NOMO-1 treated with DMSO at 0.1 percent for 48 hours (cell line): ENCODE measurements at regions not wholly inside any gene's neighbourhood (a gene's known extent, or its start where the extent isn't known, plus 50 kb on each side); places are given as distances from the start of the nearest gene placed in this dataset.

Experiments used
- DNase-seq: peaks from one replicate; lab custom pipeline; 2025; ENCODE audit not compliant: unreplicated experiment; lab: John Stamatoyannopoulos, UW

GRCh38 chr7:82567841-82568240 is 124.3 kb upstream of the CACNA2D1 start:
- no peak for DNase-seq

- no peak for DNase-seq
These were observed 123.8 kb upstream of the CACNA2D1 start for GRCh38 chr7:82567356-82567755.

GRCh38 chr7:82566752-82567151 is 123.2 kb upstream of the CACNA2D1 start:
- no peak for DNase-seq

- DNase-seq, result no peak
These were observed 119.3 kb upstream of the CACNA2D1 start for GRCh38 chr7:82562716-82563404.

GRCh38 chr7:82559193-82559805 is 115.7 kb upstream of the CACNA2D1 start:
- peak; percentile 34 for DNase-seq

GRCh38 chr7:82549616-82550285 is 106.2 kb upstream of the CACNA2D1 start:
- peak; percentile 99 for DNase-seq

- DNase-seq, result no peak
These were observed 104.6 kb upstream of the CACNA2D1 start for GRCh38 chr7:82548141-82548688.

- DNase-seq, result no peak
These were observed 99.1 kb upstream of the CACNA2D1 start for GRCh38 chr7:82542665-82543064.

- no peak for DNase-seq
These were observed 96.4 kb upstream of the CACNA2D1 start for GRCh38 chr7:82539969-82540368.

- DNase-seq, result no peak
These were observed 91.1 kb upstream of the CACNA2D1 start for GRCh38 chr7:82534684-82535083.

- DNase-seq, result peak; percentile 20
These were observed 86.8 kb upstream of the CACNA2D1 start for GRCh38 chr7:82530361-82530760.

GRCh38 chr7:82528577-82529310 is 85.2 kb upstream of the CACNA2D1 start:
- no peak for DNase-seq

- peak; percentile 87 for DNase-seq
These were observed 84.3 kb upstream of the CACNA2D1 start for GRCh38 chr7:82527851-82528250.

- DNase-seq, result no peak
These were observed 78.4 kb upstream of the CACNA2D1 start for GRCh38 chr7:82521906-82522445.

GRCh38 chr7:82517050-82517449 is 73.5 kb upstream of the CACNA2D1 start:
- no peak for DNase-seq

GRCh38 chr7:82511542-82511941 is 68.0 kb upstream of the CACNA2D1 start:
- no peak for DNase-seq

- no peak for DNase-seq
These were observed 64.5 kb upstream of the CACNA2D1 start for GRCh38 chr7:82507976-82508677.

- no peak for DNase-seq
These were observed 63.9 kb upstream of the CACNA2D1 start for GRCh38 chr7:82507365-82507975.

- no peak for DNase-seq
These were observed 63.1 kb upstream of the CACNA2D1 start for GRCh38 chr7:82506702-82507101.

GRCh38 chr7:82506208-82506607 is 62.6 kb upstream of the CACNA2D1 start:
- DNase-seq, result no peak
